Rectal smooth muscle tissue (tissue), 1 donor: ENCODE measurements at regions not wholly inside any gene's neighbourhood (a gene's known extent, or its start where the extent isn't known, plus 50 kb on each side); places are given as distances from the start of the nearest gene placed in this dataset.

ENCODE experiments used
- H3K27ac ChIP-seq: one replicate; pipeline ENCODE4 v1.7.0; 2013; ENCODE audit warnings: low read depth, low read length, inconsistent platforms
- H3K27me3 ChIP-seq: one replicate; pipeline ENCODE4 v1.7.0; 2013; ENCODE audit warnings: low read length; ENCODE audit not compliant: control insufficient read depth, insufficient read depth
- H3K36me3 ChIP-seq: one replicate; pipeline ENCODE4 v1.7.0; 2013; ENCODE audit warnings: low read length; ENCODE audit not compliant: control insufficient read depth, insufficient read depth
- H3K4me1 ChIP-seq: one replicate; pipeline ENCODE4 v1.7.0; 2013; ENCODE audit warnings: low read length; ENCODE audit not compliant: control insufficient read depth, insufficient read depth
- H3K4me3 ChIP-seq: one replicate; pipeline ENCODE4 v1.7.0; 2013; ENCODE audit warnings: low read length
- H3K9ac ChIP-seq: one replicate; pipeline ENCODE4 v1.7.0; 2013; ENCODE audit warnings: low read length

- no peak overlapping the region for H3K4me3 ChIP-seq
These were observed 736.7 kb upstream of the PTBP2 start for GRCh38 chr1:95984798-95985374.

DNA sequence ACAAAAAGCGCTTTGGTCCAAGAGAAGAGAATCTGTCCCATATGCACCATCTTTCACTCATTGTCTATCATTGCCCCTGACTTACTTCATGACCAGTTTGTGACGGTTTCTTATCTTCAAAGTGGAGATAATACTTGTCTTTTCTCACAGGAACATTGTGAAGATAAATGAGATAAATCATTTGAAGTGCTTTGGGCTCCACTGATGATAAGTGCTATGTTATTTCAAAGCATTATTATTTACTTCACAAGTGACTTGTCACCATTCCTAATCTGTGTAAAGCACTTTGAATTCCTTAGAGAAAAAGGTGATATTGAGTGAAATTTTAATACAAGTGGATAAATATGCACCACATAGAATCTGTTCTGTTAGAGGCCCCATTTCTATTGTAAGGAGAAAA, 731.6 kb upstream of the PTBP2 start:
- H3K27ac ChIP-seq = no peak overlapping the region
- H3K9ac ChIP-seq = no peak overlapping the region
- H3K4me1 ChIP-seq = no peaks in the 10 kb centered on the region
- H3K36me3 ChIP-seq = no peaks in the 10 kb centered on the region
- H3K27me3 ChIP-seq = no peaks in the 10 kb centered on the region
- no peak overlapping the region for H3K4me3 ChIP-seq

More at GRCh38 chr1:95984798-95985374, 736.7 kb upstream of the PTBP2 start:
- H3K4me1 ChIP-seq = no peaks in the 10 kb centered on the region
- no peaks in the 10 kb centered on the region for H3K27me3 ChIP-seq
- no peak overlapping the region for H3K9ac ChIP-seq
- no peak overlapping the region for H3K27ac ChIP-seq
- no peaks in the 10 kb centered on the region for H3K36me3 ChIP-seq

DNA sequence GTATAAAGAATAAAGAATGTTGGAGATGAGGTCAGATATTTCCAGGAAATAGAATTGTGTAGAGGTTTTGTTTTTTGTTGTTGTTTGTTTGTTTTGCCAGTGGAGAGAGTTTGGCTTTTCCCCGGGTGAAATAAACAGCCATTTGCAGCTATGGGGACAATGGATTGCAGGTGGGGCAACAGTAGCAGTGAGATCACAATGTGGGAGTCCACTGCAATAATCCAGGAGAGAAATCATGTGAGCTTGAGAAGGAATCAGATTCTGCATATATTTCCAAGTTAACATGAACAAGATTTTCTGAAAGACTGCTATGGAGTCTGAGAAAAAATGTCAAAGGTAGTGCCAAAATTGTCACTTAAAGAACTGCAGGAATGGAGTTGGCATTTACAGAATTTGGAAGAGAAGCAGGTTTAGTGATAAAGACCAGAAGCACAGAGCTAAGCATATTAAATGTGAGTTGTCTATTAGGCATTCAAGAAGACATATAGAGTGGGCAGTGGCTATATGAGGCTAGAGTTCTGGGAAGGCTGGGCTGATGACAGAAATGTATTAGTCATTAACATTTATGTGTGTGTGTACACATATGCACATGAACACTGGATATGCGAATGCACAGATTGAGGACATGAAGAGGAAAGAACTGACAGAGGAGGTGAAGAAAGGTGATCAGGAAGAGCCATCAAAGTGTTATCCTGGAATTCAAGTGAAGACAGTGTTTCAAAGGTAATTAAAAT, 729.6 kb upstream of the PTBP2 start:
- Histone ChIP-seq H3K4me3 (no peak overlapping the region), H3K27ac (no peak overlapping the region), H3K4me1 (no peaks in the 10 kb centered on the region), H3K9ac (no peak overlapping the region), H3K27me3 (no peaks in the 10 kb centered on the region), H3K36me3 (no peaks in the 10 kb centered on the region)

DNA sequence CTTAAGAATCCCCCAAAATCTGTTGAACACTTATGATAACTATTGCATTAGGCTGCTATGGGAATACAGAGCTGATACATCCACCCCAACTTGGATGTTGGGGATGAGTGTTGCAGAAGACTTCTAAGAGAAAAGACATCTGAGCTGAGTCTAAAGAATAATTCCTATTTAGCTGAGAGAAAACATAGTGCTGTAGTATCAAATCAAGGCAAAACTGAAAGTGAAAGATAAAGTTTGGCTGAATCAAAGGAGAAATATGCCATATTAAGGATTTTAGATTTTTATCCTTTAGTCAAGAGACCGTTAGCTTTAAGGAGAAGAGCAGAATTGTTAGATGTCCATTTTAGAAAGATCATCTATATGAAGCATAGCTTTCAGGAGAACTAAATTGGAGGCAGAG, 726.9 kb upstream of the PTBP2 start:
- Histone ChIP-seq H3K27ac (no peak overlapping the region), H3K4me3 (no peak overlapping the region), H3K4me1 (no peaks in the 10 kb centered on the region), H3K27me3 (no peaks in the 10 kb centered on the region), H3K9ac (no peak overlapping the region), H3K36me3 (no peaks in the 10 kb centered on the region)

DNA sequence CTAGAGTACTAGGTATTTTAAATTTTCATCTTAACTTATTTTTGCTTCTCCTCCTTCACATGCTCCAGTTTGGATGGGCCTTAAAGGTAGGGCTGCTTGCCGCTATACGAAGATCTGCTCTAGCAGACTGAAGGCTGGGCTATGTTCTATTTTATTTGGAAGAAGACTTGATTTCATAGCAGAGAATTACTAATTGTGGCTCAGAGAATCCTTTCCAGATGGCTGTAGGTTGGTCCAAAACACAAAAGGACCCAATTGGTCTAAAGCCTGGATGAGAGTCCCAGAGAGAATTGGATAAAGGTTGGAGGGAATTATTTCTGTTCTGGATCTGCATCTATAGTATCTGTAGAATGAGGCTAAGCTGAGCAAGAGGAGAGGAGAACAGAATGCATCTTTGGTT, 719.4 kb upstream of the PTBP2 start:
- Histone ChIP-seq H3K27ac (no peak overlapping the region), H3K4me3 (no peak overlapping the region), H3K4me1 (no peaks in the 10 kb centered on the region), H3K27me3 (no peaks in the 10 kb centered on the region), H3K36me3 (no peaks in the 10 kb centered on the region), H3K9ac (no peak overlapping the region)

DNA sequence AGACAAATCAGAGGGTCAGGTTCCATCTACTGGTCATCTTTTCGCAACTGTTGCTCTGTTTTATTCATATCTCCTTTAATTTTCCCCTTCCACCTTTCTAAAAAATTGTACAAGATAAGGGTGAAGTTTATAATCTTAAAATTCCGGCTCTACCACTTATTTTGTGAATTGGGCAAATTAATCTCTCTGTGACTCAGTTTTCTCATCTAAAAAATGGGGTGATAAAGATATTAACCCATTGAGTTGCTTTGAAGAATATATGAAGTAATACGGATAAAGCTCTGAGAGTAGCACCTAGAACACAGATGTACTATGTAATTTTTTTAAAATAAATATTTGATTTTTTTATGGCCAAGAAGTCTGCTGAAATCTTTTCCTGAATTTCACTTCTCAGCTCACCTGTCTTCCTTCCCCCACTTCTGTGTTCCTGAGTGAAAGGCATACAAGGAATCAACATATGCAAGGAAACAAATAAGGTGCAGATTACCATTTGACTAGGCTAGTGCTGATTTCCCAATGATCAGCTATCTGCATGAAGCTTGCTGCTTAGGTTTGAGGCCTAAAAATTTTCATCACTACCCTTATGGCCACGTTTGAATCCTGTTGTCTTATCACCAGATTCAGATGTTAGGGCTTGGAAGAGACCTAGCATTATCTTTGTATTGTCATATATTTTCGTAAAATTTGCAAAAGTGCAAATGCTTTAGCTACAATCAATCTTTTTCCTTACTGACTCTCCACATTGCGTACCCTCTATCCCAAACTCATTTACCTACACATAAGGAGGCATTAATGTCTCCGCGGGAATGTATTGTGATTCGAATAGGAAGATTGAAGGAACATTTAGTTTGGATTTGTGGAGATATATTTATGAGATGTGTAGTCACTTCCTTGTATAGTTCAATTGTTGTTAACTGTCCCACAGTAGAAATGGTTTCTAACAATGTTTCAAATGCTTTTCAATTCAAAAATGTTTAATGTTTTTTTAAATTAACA, 718.3 kb upstream of the PTBP2 start:
- no peak overlapping the region for H3K4me3 ChIP-seq
- no peaks in the 10 kb centered on the region for H3K4me1 ChIP-seq
- H3K9ac ChIP-seq = no peak overlapping the region
- H3K27ac ChIP-seq = no peak overlapping the region
- no peaks in the 10 kb centered on the region for H3K27me3 ChIP-seq
- no peaks in the 10 kb centered on the region for H3K36me3 ChIP-seq

GRCh38 chr1:96009831-96010434, 711.7 kb upstream of the PTBP2 start:
- H3K36me3 ChIP-seq = no peaks in the 10 kb centered on the region
- no peak overlapping the region for H3K4me3 ChIP-seq
- no peaks in the 10 kb centered on the region for H3K4me1 ChIP-seq
- no peak overlapping the region for H3K27ac ChIP-seq
- H3K27me3 ChIP-seq = no peaks in the 10 kb centered on the region
- no peak overlapping the region for H3K9ac ChIP-seq

GRCh38 chr1:96011606-96012005, 710.0 kb upstream of the PTBP2 start:
- Histone ChIP-seq H3K27ac (no peak overlapping the region), H3K27me3 (no peaks in the 10 kb centered on the region), H3K4me1 (no peaks in the 10 kb centered on the region), H3K36me3 (no peaks in the 10 kb centered on the region), H3K9ac (no peak overlapping the region), H3K4me3 (no peak overlapping the region)

DNA sequence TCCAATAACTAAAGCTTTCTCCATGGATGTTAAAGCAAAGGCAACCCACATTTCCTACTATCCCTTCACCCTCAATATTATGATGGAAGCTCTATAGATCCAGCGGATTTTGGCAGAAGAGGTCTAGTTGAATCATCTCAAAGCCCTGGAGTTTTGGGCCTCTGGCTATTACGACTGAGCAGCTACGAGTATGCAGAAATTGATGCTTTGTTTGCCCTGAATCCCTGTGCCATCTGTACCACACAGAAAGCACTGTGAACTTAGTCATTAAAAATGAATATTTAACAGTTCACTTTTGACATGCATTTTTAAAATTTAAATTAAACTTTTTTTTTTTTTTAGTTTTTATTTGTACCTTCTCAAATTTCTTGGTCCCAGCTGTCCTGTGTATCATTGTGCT, 705.4 kb upstream of the PTBP2 start:
- H3K36me3 ChIP-seq = no peaks in the 10 kb centered on the region
- H3K4me3 ChIP-seq = no peak overlapping the region
- no peaks in the 10 kb centered on the region for H3K4me1 ChIP-seq
- H3K27me3 ChIP-seq = no peaks in the 10 kb centered on the region
- H3K27ac ChIP-seq = no peak overlapping the region
- no peak overlapping the region for H3K9ac ChIP-seq

DNA sequence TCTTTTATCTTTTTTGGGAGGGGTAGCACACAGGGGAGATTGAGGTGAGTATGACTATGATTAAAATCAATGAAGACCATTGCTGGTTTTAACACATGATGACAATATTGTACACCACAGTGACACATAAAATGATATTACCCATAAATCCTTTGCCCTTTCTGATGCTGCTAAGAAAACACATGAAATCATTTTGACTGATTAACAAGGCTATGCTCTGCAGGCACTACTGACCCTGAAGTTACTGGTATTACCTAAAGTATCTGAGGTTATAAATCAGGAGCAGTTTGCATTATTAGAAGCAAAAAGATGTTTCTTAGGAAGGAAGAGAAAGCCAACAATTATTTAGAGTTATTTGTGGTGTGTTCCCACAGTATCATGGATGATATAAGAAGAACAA, 701.2 kb upstream of the PTBP2 start:
- Histone ChIP-seq H3K36me3 (no peaks in the 10 kb centered on the region), H3K9ac (no peak overlapping the region), H3K4me1 (no peaks in the 10 kb centered on the region), H3K4me3 (no peak overlapping the region), H3K27me3 (no peaks in the 10 kb centered on the region), H3K27ac (no peak overlapping the region)

DNA sequence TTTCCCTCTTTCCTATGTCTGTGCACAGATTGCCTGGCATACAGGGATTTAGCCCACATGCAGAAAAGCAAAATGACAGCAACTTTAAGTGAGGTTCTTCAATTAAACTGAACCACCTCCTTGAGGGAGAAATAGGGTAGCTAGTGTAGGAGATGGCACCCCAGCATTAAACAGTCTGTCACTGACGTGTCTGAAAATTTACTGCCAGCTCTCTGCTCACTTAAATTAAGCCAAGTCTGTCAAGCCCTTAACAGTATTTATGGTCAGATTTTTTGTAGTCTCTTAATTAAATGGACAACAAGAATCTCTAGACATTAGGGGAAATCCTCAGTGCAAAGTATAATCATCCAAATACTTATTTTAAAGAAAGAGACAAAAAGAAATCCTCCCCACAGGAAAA, 696.5 kb upstream of the PTBP2 start:
- Histone ChIP-seq H3K4me1 (no peaks in the 10 kb centered on the region), H3K36me3 (no peaks in the 10 kb centered on the region), H3K9ac (no peak overlapping the region), H3K27ac (no peak overlapping the region), H3K4me3 (no peak overlapping the region), H3K27me3 (no peaks in the 10 kb centered on the region)

- Histone ChIP-seq H3K36me3 (no peaks in the 10 kb centered on the region), H3K27me3 (no peaks in the 10 kb centered on the region), H3K9ac (no peak overlapping the region), H3K4me3 (no peak overlapping the region), H3K4me1 (no peaks in the 10 kb centered on the region), H3K27ac (no peak overlapping the region)
These were observed 693.5 kb upstream of the PTBP2 start for GRCh38 chr1:96028071-96028470.
